HCT116 (cell line): ENCODE measurements at regions not wholly inside any gene's neighbourhood (a gene's known extent, or its start where the extent isn't known, plus 50 kb on each side); places are given as distances from the start of the nearest gene placed in this dataset.

Source experiments
- ATAC-seq: fragments of 200-7000 bp; cut with Tn5 transposase; 2 replicates; pipeline ENCODE4 v1.9.1; 2020; ENCODE audit warnings: mild to moderate bottlenecking, moderate library complexity
- BruUV-seq: library from RNA; stranded (reverse); fragments of 400-500 nt; replicated peaks from 2 replicates; lab custom pipeline; 2021; lab: Mats Ljungman, UMichigan
- CTCF ChIA-PET: fragments of 300-600 bp; sonication (Branson Sonifier 250); formaldehyde crosslinking; loops from one replicate; lab custom pipeline; 2021; ENCODE audit warnings: antibody characterized with exemption; lab: Charles Lee
- POLR2A ChIA-PET: fragments of 300-600, 350-600 bp; sonication (Branson Sonifier 250); formaldehyde crosslinking; loops from one replicate; lab custom pipeline; 2021; ENCODE audit warnings: antibody characterized with exemption; lab: Charles Lee
- RAD21 ChIA-PET, 2 experiments: fragments of 300-600 bp; sonication (Branson Sonifier 250); formaldehyde crosslinking; loops; one replicate each; lab custom pipeline; 2023; ENCODE audit warnings: low total read pairs in 2 of 2; ENCODE audit not compliant: uncharacterized antibody in 2 of 2, unreplicated experiment in 2 of 2, low non-redundant PET in 1 of 2; lab: Charles Lee
- DNase-seq: peaks from one replicate; pipeline ENCODE4 v3.0.0-alpha.2; 2010; ENCODE audit warnings: low read depth, low spot score
- H2AFZ ChIP-seq: fragments of 200-600 bp; shearing (Covaris generic), sonication (generic); 2 replicates; pipeline ENCODE4 v1.6.1; 2017; ENCODE audit warnings: low read depth, mixed run types, mixed read lengths, antibody characterized with exemption, low read length; ENCODE audit not compliant: poor library complexity, severe bottlenecking
- H3K27ac ChIP-seq: 2 replicates; pipeline ENCODE4 v1.5.1; 2012; ENCODE audit warnings: low read depth, low read length
- H3K27me3 ChIP-seq: fragments of 200-600 bp; sonication (generic); 2 replicates; pipeline ENCODE4 v1.6.1; 2016; ENCODE audit warnings: mixed run types, low read length, mixed read lengths; ENCODE audit not compliant: insufficient read depth
- H3K36me3 ChIP-seq, 2 experiments: fragments of 200-500 bp in 1 of 2; fragments of 200-600 bp in 1 of 2; sonication (Bioruptor generic) in 1 of 2; sonication (generic) in 1 of 2; 2 replicates each; pipeline versions ENCODE4 v1.5.1 to v1.6.1; 2014 to 2016; ENCODE audit warnings: low read length in 2 of 2, inconsistent platforms in 1 of 2, mixed read lengths in 1 of 2, mixed run types in 1 of 2; ENCODE audit not compliant: insufficient read depth in 2 of 2, control insufficient read depth in 1 of 2
- H3K4me1 ChIP-seq, 2 experiments: fragments of 200-600 bp in 1 of 2; sonication (generic) in 1 of 2; 2 replicates each; pipeline versions ENCODE4 v1.5.1 to v1.6.1; 2012 to 2017; ENCODE audit warnings: low read length in 2 of 2, inconsistent platforms in 1 of 2, mild to moderate bottlenecking in 1 of 2, mixed read lengths in 1 of 2, mixed run types in 1 of 2, moderate library complexity in 1 of 2; ENCODE audit not compliant: insufficient read depth in 2 of 2, control insufficient read depth in 1 of 2
- H3K4me2 ChIP-seq: fragments of 200-600 bp; sonication (generic); 2 replicates; pipeline ENCODE4 v1.6.1; 2017; ENCODE audit warnings: mixed run types, low read length, mixed read lengths
- H3K4me3 ChIP-seq, 2 experiments: fragments of 200-600 bp in 1 of 2; sonication (generic) in 1 of 2; replicated peaks in 1 of 2; 2 replicates each; pipeline ENCODE4 v1.5.1; 2011 to 2016; ENCODE audit warnings: low read length in 2 of 2, control low read depth in 1 of 2, low read depth in 1 of 2, mild to moderate bottlenecking in 1 of 2, mixed read lengths in 1 of 2, mixed run types in 1 of 2
- H3K79me2 ChIP-seq: fragments of 200-600 bp; sonication (generic); 2 replicates; pipeline ENCODE4 v1.6.1; 2017; ENCODE audit warnings: mild to moderate bottlenecking, mixed run types, low read length, moderate library complexity, mixed read lengths; ENCODE audit not compliant: insufficient read depth
- H3K9ac ChIP-seq: fragments of 200-600 bp; sonication (generic); 2 replicates; pipeline ENCODE4 v1.6.1; 2016; ENCODE audit warnings: low read length, mixed read lengths
- H3K9me2 ChIP-seq: fragments of 200-600 bp; sonication (generic), shearing (Covaris generic); 2 replicates; pipeline ENCODE4 v1.6.1; 2017; ENCODE audit warnings: mixed run types, mild to moderate bottlenecking, moderate library complexity; ENCODE audit not compliant: insufficient read depth
- H3K9me3 ChIP-seq, 2 experiments: fragments of 200-500 bp in 1 of 2; fragments of 200-600 bp in 1 of 2; sonication (Bioruptor generic) in 1 of 2; sonication (generic) in 1 of 2; 2 replicates each; pipeline ENCODE4 v1.6.1; 2014 to 2017; ENCODE audit warnings: low read length in 2 of 2, mixed read lengths in 2 of 2, inconsistent platforms in 1 of 2, low read depth in 1 of 2, mild to moderate bottlenecking in 1 of 2, mixed run types in 1 of 2, moderate library complexity in 1 of 2; ENCODE audit not compliant: control insufficient read depth in 1 of 2, insufficient read depth in 1 of 2
- H4K20me1 ChIP-seq: fragments of 200-600 bp; sonication (generic), shearing (Covaris generic); 2 replicates; pipeline ENCODE4 v1.6.1; 2017; ENCODE audit warnings: mixed run types, mild to moderate bottlenecking, moderate library complexity; ENCODE audit not compliant: insufficient read depth
- CBX3 ChIP-seq: IDR thresholded peaks from 2 replicates; pipeline ENCODE4 v1.6.1; 2012; ENCODE audit warnings: low read depth
- EGR1 ChIP-seq: IDR thresholded peaks from 2 replicates; pipeline ENCODE4 v1.6.1; 2012; ENCODE audit warnings: low read depth
- ELF1 ChIP-seq: IDR thresholded peaks from 2 replicates; pipeline ENCODE4 v1.6.1; 2012; ENCODE audit warnings: low read depth, borderline replicate concordance
- EZH2 ChIP-seq: fragments of 200-600 bp; sonication (generic); IDR thresholded peaks from 2 replicates; pipeline ENCODE4 v1.6.1; 2017; ENCODE audit warnings: antibody characterized with exemption, mixed run types
- FOSL1 ChIP-seq: IDR thresholded peaks from 2 replicates; pipeline ENCODE4 v1.6.1; 2012; ENCODE audit warnings: low read depth
- JUND ChIP-seq: IDR thresholded peaks from 2 replicates; pipeline ENCODE4 v1.6.1; 2012
- POLR2AphosphoS5 ChIP-seq: IDR thresholded peaks from 2 replicates; pipeline ENCODE4 v1.6.1; 2011; ENCODE audit warnings: mild to moderate bottlenecking, low read depth, low read length, moderate library complexity
- SIN3A ChIP-seq: IDR thresholded peaks from 2 replicates; pipeline ENCODE4 v1.6.1; 2012; ENCODE audit warnings: low read depth
- SP1 ChIP-seq: IDR thresholded peaks from 2 replicates; pipeline ENCODE4 v1.6.1; 2012; ENCODE audit warnings: low read depth
- SRF ChIP-seq: IDR thresholded peaks from 2 replicates; pipeline ENCODE4 v1.6.1; 2012; ENCODE audit warnings: low read depth
- YY1 ChIP-seq: IDR thresholded peaks from 2 replicates; pipeline ENCODE4 v1.6.1; 2011; ENCODE audit warnings: low read length, low read depth, moderate library complexity, mild to moderate bottlenecking; ENCODE audit not compliant: insufficient replicate concordance; ENCODE audit errors: extremely low read depth
- ZFX ChIP-seq: fragments of 450-650 bp; IDR thresholded peaks from 2 replicates; pipeline ENCODE4 v1.6.1; 2017
- intact Hi-C: fragments of 100-400 bp; cut with micrococcal nuclease; formaldehyde crosslinking; loops from 2 replicates; pipeline ENCODE4 v1.10.0; 2022
- TF ChIP-seq, protein P1 (sequence below): IDR thresholded peaks from 2 replicates; pipeline ENCODE4 v1.6.1; 2012; ENCODE audit warnings: low read depth
- TF ChIP-seq, protein P2 (sequence below): IDR thresholded peaks from 2 replicates; pipeline ENCODE4 v1.6.1; 2012
- TF ChIP-seq, protein P3 (sequence below): IDR thresholded peaks from 2 replicates; pipeline ENCODE4 v1.6.1; 2011; ENCODE audit warnings: mild to moderate bottlenecking, low read length, moderate library complexity; ENCODE audit not compliant: insufficient replicate concordance; ENCODE audit errors: extremely low read depth

DNA sequence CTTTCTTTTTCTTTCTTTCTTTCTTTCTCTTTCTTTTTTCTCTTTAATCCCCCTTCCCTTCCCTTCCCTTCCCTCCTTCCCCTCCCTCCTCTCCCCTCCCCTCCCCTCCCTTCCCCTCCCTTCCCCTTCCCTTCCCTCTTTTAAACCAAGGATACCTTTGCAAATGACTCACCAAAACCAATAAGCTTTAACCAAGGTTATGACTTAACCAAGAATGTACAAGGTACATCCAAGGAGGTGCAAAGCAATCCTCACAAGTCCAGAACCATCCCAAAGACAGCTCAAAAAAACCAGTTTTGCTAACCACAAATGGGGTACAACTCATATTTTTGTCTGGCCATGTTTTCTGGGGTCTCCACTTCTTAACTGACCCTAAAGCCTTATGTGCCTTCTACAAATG lies 174.7 kb upstream of the PPP1R2C start:
- ChIA-PET RAD21 (no interaction called here), CTCF (no interaction called here)
- no peaks in the 10 kb centered on the region for H3K79me2 ChIP-seq
- H3K4me1 ChIP-seq = no peaks in the 10 kb centered on the region
- no peak overlapping the region for H3K27ac ChIP-seq
- H3K9ac ChIP-seq = no peak overlapping the region
- no peak for ATAC-seq
- no peaks in the 10 kb centered on the region for H3K9me2 ChIP-seq
- intact Hi-C loops = no loop called here
- no peaks in the 10 kb centered on the region for H3K36me3 ChIP-seq
- no peak overlapping the region for H2AFZ ChIP-seq
- TF ChIP-seq, protein P1, sequence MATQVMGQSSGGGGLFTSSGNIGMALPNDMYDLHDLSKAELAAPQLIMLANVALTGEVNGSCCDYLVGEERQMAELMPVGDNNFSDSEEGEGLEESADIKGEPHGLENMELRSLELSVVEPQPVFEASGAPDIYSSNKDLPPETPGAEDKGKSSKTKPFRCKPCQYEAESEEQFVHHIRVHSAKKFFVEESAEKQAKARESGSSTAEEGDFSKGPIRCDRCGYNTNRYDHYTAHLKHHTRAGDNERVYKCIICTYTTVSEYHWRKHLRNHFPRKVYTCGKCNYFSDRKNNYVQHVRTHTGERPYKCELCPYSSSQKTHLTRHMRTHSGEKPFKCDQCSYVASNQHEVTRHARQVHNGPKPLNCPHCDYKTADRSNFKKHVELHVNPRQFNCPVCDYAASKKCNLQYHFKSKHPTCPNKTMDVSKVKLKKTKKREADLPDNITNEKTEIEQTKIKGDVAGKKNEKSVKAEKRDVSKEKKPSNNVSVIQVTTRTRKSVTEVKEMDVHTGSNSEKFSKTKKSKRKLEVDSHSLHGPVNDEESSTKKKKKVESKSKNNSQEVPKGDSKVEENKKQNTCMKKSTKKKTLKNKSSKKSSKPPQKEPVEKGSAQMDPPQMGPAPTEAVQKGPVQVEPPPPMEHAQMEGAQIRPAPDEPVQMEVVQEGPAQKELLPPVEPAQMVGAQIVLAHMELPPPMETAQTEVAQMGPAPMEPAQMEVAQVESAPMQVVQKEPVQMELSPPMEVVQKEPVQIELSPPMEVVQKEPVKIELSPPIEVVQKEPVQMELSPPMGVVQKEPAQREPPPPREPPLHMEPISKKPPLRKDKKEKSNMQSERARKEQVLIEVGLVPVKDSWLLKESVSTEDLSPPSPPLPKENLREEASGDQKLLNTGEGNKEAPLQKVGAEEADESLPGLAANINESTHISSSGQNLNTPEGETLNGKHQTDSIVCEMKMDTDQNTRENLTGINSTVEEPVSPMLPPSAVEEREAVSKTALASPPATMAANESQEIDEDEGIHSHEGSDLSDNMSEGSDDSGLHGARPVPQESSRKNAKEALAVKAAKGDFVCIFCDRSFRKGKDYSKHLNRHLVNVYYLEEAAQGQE = no peak
- TF ChIP-seq EGR1 (no peak), YY1 (no peak), JUND (no peak), POLR2AphosphoS5 (no peak), SIN3A (no peak), FOSL1 (no peak), ELF1 (no peak), SP1 (no peak), CBX3 (no peak), ZFX (no peak), SRF (no peak), EZH2 (no peak)
- TF ChIP-seq, protein P2, sequence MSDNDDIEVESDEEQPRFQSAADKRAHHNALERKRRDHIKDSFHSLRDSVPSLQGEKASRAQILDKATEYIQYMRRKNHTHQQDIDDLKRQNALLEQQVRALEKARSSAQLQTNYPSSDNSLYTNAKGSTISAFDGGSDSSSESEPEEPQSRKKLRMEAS = no peak
- TF ChIP-seq, protein P3, sequence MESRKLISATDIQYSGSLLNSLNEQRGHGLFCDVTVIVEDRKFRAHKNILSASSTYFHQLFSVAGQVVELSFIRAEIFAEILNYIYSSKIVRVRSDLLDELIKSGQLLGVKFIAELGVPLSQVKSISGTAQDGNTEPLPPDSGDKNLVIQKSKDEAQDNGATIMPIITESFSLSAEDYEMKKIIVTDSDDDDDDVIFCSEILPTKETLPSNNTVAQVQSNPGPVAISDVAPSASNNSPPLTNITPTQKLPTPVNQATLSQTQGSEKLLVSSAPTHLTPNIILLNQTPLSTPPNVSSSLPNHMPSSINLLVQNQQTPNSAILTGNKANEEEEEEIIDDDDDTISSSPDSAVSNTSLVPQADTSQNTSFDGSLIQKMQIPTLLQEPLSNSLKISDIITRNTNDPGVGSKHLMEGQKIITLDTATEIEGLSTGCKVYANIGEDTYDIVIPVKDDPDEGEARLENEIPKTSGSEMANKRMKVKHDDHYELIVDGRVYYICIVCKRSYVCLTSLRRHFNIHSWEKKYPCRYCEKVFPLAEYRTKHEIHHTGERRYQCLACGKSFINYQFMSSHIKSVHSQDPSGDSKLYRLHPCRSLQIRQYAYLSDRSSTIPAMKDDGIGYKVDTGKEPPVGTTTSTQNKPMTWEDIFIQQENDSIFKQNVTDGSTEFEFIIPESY = no peak
- TF ChIP-seq, all 23 proteins: peak for 0
- POLR2A ChIA-PET = no interaction called here
- BruUV-seq = no TSS peak
- no peak for DNase-seq
- no peaks in the 10 kb centered on the region for H3K27me3 ChIP-seq
- H3K9me3 ChIP-seq = no peaks in the 10 kb centered on the region
- H4K20me1 ChIP-seq = no peaks in the 10 kb centered on the region
- H3K4me2 ChIP-seq = no peak overlapping the region
- no peak overlapping the region for H3K4me3 ChIP-seq
